Stimulated activated CD8-positive, alpha-beta memory T cell treated with anti-CD3 and anti-CD28 coated beads, Interleukin-12 subunit alpha, Interleukin-12 subunit beta, amount 100 ng/mL, for 24 hours (primary cell): ENCODE measurements at regions not wholly inside any gene's neighbourhood (a gene's known extent, or its start where the extent isn't known, plus 50 kb on each side); places are given as distances from the start of the nearest gene placed in this dataset.
"Not testable (repeated sequence)": the region's sequence is repeated elsewhere in the genome, so short reads cannot be mapped to it uniquely, and the experiment has no call there.

Experiments
- DNase-seq: peaks from one replicate; pipeline ENCODE4 v3.0.0-alpha.2; 2020; ENCODE audit errors: extremely low read depth

DNA sequence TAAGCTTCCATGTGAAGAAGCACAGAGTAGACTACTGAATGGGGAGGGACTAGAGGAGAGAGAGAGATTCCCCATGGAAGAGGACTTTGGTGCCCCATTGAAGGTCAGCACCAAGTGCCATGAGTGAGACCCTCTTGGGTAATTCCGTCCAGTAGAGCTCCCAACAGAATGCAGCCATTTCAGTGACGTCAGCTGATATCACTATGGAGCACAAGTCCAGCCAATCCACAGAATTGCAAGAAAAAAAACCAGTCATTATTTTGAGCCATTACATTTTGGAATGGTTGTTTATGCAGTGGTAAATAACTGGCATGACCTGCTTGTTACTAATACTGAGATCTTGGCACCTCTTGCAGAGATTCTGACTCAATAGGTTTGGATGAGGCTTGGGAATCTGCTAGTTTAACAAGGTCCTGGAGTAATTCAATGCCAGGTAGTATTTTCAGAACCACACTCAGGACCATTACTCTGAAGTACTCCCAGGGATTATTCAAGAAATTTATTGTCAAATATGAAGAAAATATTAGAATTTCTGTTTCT, 52.6 kb upstream of the SP8 start:
- no peak for DNase-seq

DNA sequence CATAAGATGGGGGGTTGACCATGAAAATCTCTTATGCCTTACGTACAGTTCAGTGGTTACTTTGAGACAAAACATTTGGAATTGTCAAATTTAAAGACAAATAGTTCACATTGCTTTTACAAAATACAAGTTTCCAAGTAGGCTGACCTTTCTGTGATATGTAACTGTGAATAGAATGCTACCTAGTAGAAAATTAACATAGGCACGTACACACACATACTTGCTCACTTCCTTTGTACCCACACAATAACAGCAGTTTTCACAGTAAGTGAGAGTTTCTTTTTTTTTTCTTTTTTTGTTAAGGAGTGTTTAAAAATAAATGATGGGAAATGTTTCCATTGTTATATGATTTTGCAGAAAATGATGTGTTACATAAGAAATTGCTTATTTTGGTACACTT, 53.3 kb upstream of the SP8 start:
- DNase-seq: no peak

DNA sequence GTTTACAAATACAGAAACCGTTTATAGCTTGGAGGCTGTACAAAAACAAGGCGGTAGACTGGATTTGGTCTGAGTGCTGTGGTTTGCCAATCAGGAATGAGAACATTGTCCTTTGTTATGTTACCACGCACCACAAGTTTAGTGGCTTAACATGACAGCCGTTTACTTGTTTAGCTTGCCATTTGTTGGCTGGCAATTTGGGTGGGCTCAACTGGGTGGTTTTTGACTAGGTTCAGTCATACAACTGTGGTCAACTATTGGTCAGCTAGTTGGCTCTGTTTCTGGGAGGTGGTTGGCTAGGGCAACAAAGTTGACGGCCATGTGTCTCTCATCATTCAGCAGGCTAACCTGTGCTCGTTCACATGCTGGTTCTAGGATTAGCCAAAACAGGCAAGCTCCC, 60.1 kb upstream of the SP8 start:
- DNase-seq: no peak

DNA sequence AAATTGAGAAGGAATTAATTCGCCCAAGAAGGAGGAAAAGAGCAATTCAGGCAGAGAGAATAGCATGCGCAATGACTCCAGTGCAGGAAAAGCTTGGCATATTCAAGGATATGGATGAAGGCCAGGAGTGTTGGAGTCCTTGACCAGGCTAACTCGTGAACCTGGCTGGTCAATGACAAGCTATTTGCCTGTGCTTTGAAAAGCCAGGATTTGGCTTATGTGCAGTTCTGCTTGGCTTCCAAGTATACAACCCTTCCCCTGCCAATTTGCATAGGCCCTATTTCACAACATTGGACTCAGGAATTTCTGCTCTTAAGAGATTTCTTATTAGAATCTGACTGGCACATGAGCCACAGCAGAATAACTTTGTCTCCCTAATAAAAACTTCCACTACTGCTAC, 72.3 kb upstream of the SP8 start:
- no peak for DNase-seq

DNA sequence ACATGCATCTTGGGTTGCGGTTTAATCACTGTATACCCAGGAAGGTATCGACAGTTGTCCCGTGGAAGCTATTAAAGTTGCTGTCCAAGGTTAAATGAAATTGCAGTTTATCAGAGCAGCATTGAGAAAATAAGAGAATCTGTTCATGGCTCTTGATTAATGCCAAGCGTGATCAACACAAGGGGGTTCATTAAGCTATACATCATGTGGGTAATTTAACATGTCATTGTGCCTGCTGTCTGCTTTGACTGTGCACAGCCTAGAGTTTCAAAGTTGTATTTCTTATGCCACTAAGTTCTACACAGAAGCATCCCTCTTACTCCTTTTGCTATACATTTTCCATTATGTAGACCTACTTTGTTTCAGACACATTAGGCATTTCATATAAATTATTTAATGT, 74.8 kb upstream of the SP8 start:
- DNase-seq: no peak

DNA sequence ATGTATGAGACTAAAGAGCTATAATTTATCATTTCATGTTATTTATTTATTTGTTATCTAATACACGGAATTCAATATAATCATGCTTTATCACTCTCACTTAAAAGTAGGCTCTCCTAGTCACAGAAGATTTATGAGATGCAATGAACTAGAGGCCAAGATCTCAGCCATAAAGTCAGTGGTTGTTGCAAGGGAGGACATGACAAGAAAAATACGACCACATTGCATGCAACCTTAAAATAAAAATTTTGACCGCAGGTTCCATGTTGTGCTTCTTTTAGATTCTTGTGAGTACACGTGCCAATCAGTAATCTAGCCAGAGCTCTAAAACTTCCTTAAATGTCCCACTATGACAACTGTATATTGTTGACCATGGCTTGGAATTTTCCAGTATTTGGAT, 75.9 kb upstream of the SP8 start:
- DNase-seq: no peak

DNA sequence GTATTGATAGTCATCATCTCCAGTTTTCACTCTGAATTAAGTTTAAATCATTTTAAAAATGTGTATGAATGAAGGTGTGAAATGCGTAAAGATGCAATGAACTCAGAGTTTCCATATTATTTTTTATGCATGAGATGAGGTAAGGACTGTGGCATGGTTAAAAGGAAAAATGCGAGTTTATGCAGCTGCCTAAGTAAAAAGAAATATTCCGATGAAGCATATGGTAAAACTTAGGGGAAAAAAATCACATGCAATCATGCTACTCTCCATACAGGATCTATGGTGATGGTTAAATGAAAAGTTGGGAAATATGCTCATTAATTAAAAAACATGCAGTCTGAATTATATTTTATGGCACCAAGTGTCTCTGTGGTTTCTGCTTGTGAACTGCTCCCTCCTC, 77.5 kb upstream of the SP8 start:
- no peak for DNase-seq

DNA sequence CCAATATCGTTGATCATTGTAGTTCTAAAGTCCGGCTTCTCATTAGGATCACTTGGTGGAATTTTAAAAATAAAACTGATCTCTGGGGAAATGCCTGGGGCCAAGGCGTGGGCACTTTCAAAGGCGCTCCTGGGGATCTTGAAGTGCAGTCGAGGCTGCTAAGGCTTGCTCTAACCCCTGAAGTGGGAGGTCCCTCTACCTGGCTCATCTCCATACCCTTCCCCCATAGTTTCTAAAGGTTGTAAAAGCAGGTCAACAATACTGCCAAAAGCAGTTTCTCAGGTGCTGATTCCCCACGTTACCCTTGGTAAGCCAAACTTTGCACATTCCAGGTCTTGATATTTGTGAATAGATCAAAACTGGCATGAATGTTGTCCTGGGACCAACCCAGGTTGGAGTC, 79.0 kb upstream of the SP8 start:
- no peak for DNase-seq

DNA sequence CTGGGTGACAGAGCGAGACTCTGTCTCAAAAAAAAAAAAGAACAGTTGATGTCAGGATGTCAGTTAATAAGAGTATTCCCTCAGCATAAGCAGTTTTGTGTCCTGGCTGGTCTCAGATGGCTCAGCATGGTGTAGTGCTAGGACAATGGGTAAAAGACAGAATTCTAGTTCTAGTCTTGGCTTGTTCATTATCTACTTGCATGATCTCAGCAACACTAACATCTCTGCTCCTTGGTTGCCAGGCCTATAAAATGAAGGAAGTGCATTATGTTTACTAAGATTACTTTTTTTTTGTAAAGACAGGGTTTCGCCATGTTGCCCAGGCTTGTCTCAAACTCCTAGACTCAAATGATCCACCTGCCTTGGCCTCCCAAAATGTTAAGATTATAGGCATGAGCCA, 84.3 kb upstream of the SP8 start:
- no peak for DNase-seq

DNA sequence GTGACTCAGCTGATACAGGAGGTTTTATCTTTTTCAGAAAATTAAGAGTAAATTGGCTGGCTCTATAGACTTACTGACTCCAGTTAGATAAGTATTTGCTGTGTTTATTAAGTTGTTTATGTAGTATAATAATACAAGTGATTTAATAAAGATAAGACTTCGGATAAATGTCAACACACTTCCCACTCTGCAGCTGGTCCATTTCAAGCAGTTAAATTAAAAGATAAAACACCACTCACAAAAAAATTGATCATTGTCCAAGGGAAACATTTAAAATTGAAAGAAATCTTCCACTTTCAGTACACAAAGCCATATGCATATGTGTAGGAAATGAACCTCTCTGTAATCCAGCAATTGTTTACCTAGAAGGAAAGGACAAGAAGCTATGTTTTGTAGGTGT, 106.1 kb upstream of the SP8 start:
- no peak for DNase-seq

DNA sequence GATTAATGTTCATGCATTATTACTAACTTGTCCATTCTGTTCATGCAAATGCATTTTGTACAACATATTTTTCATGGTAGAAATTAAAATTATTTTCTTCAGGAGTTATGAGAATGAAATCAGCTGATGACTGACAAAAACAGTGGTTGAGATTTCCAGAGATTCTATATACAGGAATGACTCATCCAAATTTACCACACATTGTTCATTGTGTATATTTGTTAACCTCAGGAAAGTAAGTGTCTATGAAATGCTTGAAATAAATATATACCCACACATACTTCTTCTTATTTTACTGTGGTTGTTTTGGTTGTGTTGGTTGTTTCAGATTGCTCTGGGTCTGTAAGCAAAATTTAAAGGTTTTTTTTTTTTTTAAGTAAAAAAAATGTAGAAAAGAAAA, 108.1 kb upstream of the SP8 start:
- DNase-seq: no peak

DNA sequence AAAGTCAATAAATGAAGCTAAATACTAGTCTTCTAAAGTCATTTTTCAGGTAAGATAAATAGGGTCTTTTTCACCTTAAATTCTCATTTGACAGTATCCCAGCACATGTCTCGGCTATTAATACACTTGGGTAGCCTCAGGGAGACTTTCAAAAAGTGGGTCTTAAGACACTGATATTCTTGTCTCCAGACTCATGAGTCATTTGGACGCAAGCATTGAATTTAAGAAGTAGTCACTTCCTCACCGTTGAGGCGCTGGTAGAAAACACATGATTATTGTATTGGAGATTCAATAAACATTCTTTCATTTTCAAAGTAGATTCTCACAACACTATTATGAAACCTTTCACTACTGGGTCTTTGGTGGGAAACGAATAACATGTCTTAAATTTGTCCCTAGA, 108.9 kb upstream of the SP8 start:
- DNase-seq: no peak

DNA sequence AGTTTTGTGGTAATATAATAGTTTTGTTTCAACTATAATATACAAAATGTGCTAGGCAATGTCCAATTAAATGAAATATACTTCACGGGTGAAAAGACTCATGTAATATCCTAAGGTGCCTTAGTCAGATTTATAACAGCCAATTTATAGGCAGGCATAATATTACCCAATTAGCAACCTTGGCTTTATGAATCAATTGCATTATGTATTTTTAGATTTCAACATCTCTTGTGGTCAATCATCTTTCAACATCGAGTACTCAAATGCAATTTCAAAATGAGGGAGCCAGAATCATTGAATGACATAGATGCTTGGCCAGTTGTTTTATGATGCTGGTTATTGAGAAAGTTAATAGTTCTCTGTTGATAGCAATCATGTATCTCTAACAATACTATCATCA, 110.3 kb upstream of the SP8 start:
- no peak for DNase-seq

DNA sequence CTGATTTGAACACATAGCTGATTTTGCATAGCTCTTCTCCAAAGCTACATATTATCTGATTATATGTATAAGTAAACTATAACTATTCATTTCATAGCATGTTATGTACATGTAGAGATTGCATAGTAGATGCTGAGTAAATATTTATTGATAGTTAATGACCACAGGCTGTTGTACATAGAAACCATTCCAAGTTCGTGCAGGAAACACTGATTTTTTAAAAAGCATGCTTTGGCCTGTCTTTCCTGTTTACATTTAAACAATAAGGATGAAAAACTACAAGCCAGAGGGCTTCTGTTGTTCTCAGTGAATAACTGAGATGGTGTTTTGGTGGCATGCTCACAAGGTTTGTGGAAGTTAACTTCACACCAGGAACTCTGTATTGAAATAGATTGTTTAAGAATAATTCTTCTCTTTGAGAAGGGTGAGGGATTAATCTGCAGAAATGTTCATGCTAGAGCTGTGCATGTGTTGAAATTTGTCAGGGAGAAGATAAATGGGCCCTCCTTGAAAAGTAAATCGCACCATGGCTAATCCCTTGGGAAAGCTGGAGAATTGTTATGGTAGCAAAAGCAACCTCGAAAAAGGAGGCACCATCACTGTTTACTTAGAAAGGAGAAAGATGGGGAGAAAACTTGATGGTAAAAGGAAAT, 120.2 kb upstream of the SP8 start:
- no peak for DNase-seq

DNA sequence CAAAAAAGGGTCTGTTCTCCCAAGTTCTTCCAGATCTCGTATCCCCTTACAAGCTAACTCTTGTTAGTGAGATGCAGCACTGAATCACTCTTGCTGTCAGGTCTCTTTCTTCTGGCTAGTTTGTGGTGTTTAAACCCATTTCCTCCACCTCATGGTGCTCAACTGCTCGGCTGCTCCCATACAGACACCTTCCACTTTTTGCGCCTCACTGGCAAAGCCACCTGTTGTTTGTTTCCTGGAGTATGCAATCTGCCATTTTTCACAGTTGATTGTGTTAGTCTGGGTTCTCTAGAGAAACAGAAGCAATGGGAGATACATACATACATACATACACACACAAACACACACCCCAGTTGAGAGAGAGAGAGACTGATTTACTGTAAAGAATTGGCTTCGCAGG, 124.4 kb upstream of the SP8 start:
- DNase-seq: no peak

DNA sequence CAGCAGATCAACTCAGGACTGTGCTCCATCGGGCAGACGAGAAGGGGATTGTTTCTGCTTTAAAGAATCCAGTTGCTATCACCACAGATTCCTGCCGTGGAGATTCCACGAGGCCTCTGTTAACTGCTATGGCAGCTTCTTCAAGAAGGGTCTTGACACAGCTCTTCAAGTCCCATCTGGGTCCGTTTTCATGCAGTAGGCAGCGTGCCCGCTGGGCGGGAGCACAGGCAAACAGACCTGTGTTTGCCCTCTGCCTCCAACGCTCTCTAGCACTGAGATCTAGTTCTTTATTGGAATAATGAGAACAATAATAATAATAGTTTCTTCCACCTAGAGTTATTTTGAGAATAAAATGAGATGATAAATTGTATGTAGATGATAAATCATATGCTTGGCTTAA, 127.2 kb upstream of the SP8 start:
- no peak for DNase-seq

DNA sequence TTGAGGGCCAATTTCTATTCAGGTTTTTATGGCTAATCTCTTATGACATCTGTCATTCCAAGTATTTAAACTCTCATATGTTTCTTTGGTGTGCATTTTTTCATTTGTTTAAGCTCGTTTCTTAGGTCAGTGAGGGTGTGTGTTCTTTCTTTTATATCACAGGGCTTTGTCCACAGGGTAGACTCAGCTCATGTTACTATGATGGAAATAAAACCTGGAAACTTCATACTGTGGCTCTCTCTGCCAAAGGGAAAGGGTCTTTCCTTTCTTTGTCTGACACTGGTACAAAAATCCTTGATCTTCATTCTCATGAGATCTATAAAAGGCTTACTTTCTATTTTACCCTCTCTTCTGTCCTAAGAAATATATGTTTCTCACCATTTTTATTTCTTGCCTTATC, 129.6 kb upstream of the SP8 start:
- no peak for DNase-seq

DNA sequence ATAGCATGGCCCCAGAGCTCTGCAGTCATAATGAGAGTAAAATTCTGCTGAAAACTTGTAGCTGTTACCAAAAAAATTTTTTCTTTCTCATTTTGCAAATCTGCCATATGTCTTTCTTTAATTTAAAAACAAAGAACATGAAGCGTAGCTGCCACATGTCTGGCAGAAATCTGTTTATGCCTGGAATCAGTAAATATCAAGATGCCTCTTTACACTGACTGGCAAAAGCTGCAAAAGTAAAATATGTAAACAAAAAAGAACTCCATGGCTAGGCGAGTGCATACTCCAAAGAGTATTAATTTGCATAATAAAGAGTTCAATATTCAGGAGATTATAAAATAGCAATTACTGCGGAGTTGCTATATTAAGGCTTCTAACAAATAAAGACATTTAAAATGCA, 130.9 kb upstream of the SP8 start:
- no peak for DNase-seq

DNA sequence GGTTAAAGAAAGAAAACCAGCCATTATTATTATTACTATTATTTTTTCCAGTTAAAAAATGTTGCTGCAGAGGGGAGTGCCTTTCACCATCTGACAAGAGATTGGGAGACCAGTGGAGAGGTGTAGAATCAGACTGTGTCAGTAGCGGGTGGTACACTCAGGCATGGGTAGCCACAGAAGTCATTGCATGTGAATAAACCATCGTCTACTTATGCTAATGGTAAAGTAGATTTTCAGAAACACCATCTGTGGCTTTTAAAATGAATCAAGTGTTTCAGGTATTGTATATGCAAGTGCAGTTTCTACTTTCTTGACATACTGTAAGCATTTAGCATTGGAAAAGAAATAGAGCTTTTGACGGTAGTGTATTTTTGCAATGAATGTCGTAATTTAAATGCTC, 131.5 kb upstream of the SP8 start:
- no peak for DNase-seq

DNA sequence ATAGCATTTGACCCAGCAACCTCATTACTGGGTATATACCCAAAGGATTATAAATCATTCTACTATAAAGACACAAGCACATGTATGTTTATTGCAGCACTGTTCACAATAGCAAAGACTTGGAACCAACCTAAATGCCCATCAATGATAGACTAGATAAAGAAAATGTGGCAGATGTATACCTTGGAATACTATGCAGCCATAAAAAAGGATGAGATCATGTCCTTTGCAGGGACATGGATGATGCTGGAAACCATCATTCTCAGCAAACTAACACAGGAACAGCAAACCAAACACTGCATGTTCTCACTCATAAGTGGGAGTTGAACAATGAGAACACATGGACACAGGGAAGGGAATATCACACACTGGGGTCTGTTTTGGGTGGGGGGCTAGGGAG, 140.5 kb upstream of the SP8 start:
- not testable (repeated sequence) for DNase-seq

DNA sequence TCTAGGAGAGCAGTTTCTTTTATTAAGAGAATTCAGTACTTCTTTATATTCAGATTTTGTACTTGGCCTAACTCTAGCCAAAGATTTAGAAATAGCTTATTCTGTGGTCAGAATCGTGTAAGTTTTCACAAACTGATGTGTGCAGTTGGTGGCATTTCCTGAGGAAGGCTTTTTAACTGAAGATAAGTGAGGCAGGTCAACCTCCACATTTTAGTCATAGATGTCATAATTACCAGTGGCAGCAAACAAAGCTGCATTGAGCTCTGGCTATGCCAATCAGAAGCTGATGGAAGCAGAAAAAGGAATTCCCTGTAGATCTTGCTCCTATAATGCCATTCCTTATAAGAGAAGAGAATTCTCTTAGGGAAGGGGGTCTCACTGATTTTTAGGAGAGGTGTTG, 141.3 kb upstream of the SP8 start:
- no peak for DNase-seq

DNA sequence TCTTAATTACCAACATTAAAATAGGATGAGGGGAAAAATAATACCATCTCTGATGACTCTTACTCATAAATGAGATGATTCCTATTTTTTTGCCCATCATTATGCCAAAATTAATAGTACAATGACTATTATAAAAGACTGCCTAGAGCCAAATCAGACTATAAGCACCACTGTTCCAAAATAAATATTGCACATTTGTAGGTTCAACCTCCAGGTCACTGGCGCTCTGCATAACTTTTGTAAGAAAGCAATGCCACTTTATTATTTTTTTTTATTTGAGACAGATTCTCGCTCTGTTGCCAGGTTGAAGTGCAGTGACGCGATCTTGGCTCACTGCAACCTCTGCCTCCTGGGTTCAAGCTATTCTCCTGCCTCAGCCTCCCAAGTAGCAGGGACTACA, 142.5 kb upstream of the SP8 start:
- DNase-seq: no peak

DNA sequence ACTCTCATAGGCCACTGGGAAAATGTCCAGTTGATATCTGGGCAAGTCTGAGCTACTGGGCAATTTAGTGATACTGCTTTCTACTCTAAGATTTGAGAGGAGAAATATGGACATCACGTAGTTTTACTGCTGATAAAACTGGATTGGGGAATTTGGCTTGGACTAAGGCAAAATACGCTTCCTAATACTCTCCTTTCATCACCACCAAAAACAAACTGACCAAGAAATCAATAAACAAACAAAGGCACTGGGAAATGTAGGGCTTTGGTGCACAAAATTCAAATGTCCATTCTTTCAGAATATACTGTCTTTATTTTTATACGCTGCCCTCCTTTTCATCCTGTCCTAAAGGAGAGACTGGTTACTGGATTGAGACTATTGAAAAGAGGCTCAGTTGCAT, 145.1 kb upstream of the SP8 start:
- DNase-seq: no peak

DNA sequence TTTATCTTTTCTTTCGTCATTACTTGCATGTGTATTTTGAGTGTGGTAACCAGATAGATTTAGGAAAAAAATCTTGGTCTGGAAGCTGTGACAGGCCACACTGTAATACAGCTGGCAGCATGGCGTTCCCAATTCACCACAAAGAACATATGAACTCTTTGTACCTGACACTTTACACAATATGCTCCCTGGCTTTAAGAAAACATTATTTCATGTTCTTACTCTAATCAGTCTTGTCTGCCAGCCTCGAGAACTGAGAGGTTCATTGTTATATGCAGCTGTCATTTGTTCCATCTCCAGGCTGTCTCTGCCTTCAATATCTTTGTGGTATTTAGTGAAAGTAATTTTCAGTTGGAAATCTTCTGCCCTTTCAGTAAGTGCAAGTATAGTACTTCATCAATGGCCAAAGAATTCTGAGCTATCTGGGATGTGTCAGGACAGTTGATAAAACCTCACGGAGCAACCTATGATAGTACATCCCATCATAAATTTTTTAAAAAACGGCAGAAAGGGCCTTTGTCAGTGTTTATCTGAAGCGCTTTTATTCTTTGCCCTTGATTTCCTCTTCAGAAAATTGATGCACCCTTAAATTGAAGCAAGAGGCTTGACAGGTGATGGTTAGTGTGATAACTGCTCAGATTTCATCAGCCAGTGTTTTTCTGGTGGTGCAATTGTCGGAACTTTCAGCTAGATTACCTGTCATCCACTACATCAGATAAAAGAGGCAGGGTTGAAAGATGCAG, 146.3 kb upstream of the SP8 start:
- no peak for DNase-seq
